Esophagus squamous epithelium (tissue), 4 donors: ENCODE measurements at regions not wholly inside any gene's neighbourhood (a gene's known extent, or its start where the extent isn't known, plus 50 kb on each side); places are given as distances from the start of the nearest gene placed in this dataset.

Experiments used
- CTCF ChIP-seq, 6 experiments: fragments of 450-650 bp in 4 of 6; fragments of 200-600 bp in 2 of 6; sonication (generic) in 2 of 6; IDR thresholded peaks; one replicate each; pipeline ENCODE4 v1.5.1; 2016 to 2019; ENCODE audit warnings: antibody characterized with exemption in 6 of 6, mild to moderate bottlenecking in 4 of 6, moderate library complexity in 4 of 6
- POLR2A ChIP-seq, 4 donors: fragments of 450-650 bp; IDR thresholded peaks; one replicate each; pipeline ENCODE4 v1.6.1; 2017; ENCODE audit warnings: antibody characterized with exemption in 4 of 4, mild to moderate bottlenecking in 4 of 4, moderate library complexity in 3 of 4

- TF ChIP-seq CTCF (IDR thresholded peaks at IDR 0.05) = no peak
- no peak for TF ChIP-seq POLR2A (IDR thresholded peaks at IDR 0.05)
These were observed 194.9 kb downstream of the GPX5 start for GRCh38 chr6:28720357-28721231.
